SK-N-SH treated with all-trans-retinoic acid at 6 μM for 48 hours (cell line): ENCODE measurements at regions not wholly inside any gene's neighbourhood (a gene's known extent, or its start where the extent isn't known, plus 50 kb on each side); places are given as distances from the start of the nearest gene placed in this dataset.

Source experiments
- ATAC-seq: fragments of 200-7000 bp; cut with Tn5 transposase; 3 replicates; pipeline ENCODE4 v1.9.1; 2020; ENCODE audit warnings: mild to moderate bottlenecking, moderate library complexity
- ARNTL ChIP-seq: fragments of 450-650 bp; formaldehyde crosslinking; IDR thresholded peaks from 2 replicates; pipeline ENCODE4 v1.5.0; 2020; ENCODE audit warnings: low read depth, mild to moderate bottlenecking, moderate library complexity, borderline replicate concordance
- BACH2 ChIP-seq: fragments of 250-450 bp; sonication (Bioruptor Pico); IDR thresholded peaks from 2 replicates; pipeline ENCODE4 v1.9.0; 2021; ENCODE audit warnings: mild to moderate bottlenecking, borderline replicate concordance
- CREB5 ChIP-seq: fragments of 250-450 bp; sonication (Bioruptor Pico); IDR thresholded peaks from 2 replicates; pipeline ENCODE4 v1.5.1; 2020; ENCODE audit warnings: low read depth, mild to moderate bottlenecking, moderate library complexity
- CSRNP3 ChIP-seq: fragments of 250-450 bp; sonication (Bioruptor Pico); IDR thresholded peaks from 2 replicates; pipeline ENCODE4 v1.5.1; 2021; ENCODE audit warnings: mild to moderate bottlenecking, moderate library complexity
- ESRRG ChIP-seq: fragments of 250-450 bp; sonication (Bioruptor Pico); IDR thresholded peaks from 2 replicates; pipeline ENCODE4 v1.6.1; 2021; ENCODE audit warnings: mild to moderate bottlenecking
- GLIS3 ChIP-seq: fragments of 250-450 bp; sonication (Bioruptor Pico); IDR thresholded peaks from 2 replicates; pipeline ENCODE4 v1.5.0; 2020; ENCODE audit warnings: mild to moderate bottlenecking, moderate library complexity
- ISL1 ChIP-seq: fragments of 250-450 bp; sonication (Bioruptor Pico); IDR thresholded peaks from 2 replicates; pipeline ENCODE4 v2.1.2; 2022; ENCODE audit warnings: mild to moderate bottlenecking, moderate library complexity
- OSR1 ChIP-seq: fragments of 250-450 bp; sonication (Bioruptor Pico); IDR thresholded peaks from 2 replicates; pipeline ENCODE4 v1.8.0; 2022; ENCODE audit warnings: moderate library complexity, mild to moderate bottlenecking, inconsistent platforms
- POU6F1 ChIP-seq: fragments of 250-450 bp; sonication (Bioruptor Pico); IDR thresholded peaks from 2 replicates; pipeline ENCODE4 v1.8.0; 2021; ENCODE audit warnings: low read depth, mild to moderate bottlenecking, moderate library complexity, borderline replicate concordance
- RARB ChIP-seq: fragments of 250-450 bp; sonication (Bioruptor Pico); IDR thresholded peaks from 2 replicates; pipeline ENCODE4 v1.8.0; 2021; ENCODE audit warnings: mild to moderate bottlenecking, moderate library complexity
- SNAI2 ChIP-seq: fragments of 250-450 bp; sonication (Bioruptor Pico); IDR thresholded peaks from 2 replicates; pipeline ENCODE4 v1.5.0; 2020; ENCODE audit warnings: mild to moderate bottlenecking, moderate library complexity
- TCF4 ChIP-seq: fragments of 250-450 bp; sonication (Bioruptor Pico); IDR thresholded peaks from 2 replicates; pipeline ENCODE4 v1.8.0; 2021; ENCODE audit warnings: mild to moderate bottlenecking, moderate library complexity, borderline replicate concordance
- TOX ChIP-seq: fragments of 250-450 bp; sonication (Bioruptor Pico); IDR thresholded peaks from 2 replicates; pipeline ENCODE4 v1.8.0; 2021; ENCODE audit warnings: mild to moderate bottlenecking, moderate library complexity, borderline replicate concordance
- TSHZ2 ChIP-seq: fragments of 250-450 bp; sonication (Bioruptor Pico); IDR thresholded peaks from 2 replicates; pipeline ENCODE4 v1.5.0; 2020; ENCODE audit warnings: mild to moderate bottlenecking, moderate library complexity
- ZC3H10 ChIP-seq: fragments of 250-450 bp; sonication (Bioruptor Pico); IDR thresholded peaks from 2 replicates; pipeline ENCODE4 v1.5.1; 2021; ENCODE audit warnings: mild to moderate bottlenecking, moderate library complexity
- ZFP3 ChIP-seq: fragments of 250-450 bp; sonication (Bioruptor Pico); IDR thresholded peaks from 2 replicates; pipeline ENCODE4 v1.5.0; 2020; ENCODE audit warnings: mild to moderate bottlenecking, moderate library complexity
- ZFP30 ChIP-seq: fragments of 450-650 bp; formaldehyde crosslinking; IDR thresholded peaks from 2 replicates; pipeline ENCODE4 v1.5.0; 2022; ENCODE audit warnings: mild to moderate bottlenecking, moderate library complexity
- ZNF565 ChIP-seq: fragments of 450-650 bp; formaldehyde crosslinking; conservative IDR thresholded peaks from 2 replicates; pipeline ENCODE4 v1.5.0; 2020; ENCODE audit warnings: low read depth, mild to moderate bottlenecking, moderate library complexity
- ZNF70 ChIP-seq: fragments of 450-650 bp; formaldehyde crosslinking; IDR thresholded peaks from 2 replicates; pipeline ENCODE4 v1.5.0; 2020; ENCODE audit warnings: mild to moderate bottlenecking, moderate library complexity
- ZNF8 ChIP-seq: fragments of 450-650 bp; formaldehyde crosslinking; IDR thresholded peaks from 2 replicates; pipeline ENCODE4 v1.5.0; 2020; ENCODE audit warnings: mild to moderate bottlenecking, moderate library complexity

- no peak for ATAC-seq
- TF ChIP-seq TSHZ2 (CRISPR knock-in tag): no peak
- TF ChIP-seq, all 23 proteins: peak for 0
These were observed 163.4 kb downstream of the ICE1 start for GRCh38 chr5:5585751-5586341.

GRCh38 chr5:5584751-5585150, 162.3 kb downstream of the ICE1 start:
- no peak for TF ChIP-seq BACH2 (CRISPR knock-in tag)
- no peak for TF ChIP-seq ZNF8 (CRISPR knock-in tag)
- no peak for TF ChIP-seq TOX (CRISPR knock-in tag)
- TF ChIP-seq ESRRG: no peak
- TF ChIP-seq ARNTL (CRISPR knock-in tag): no peak
- no peak for ATAC-seq

- TF ChIP-seq GLIS3 (CRISPR knock-in tag) (no peak), ESRRG (no peak), ZC3H10 (CRISPR knock-in tag) (no peak), ZNF8 (CRISPR knock-in tag) (no peak), ZFP3 (CRISPR knock-in tag) (no peak), TCF4 (CRISPR knock-in tag) (no peak), ARNTL (CRISPR knock-in tag) (no peak), OSR1 (CRISPR knock-in tag) (no peak), ZFP30 (CRISPR knock-in tag) (no peak), SNAI2 (CRISPR knock-in tag) (no peak), POU6F1 (CRISPR knock-in tag) (no peak), BACH2 (CRISPR knock-in tag) (no peak), TOX (CRISPR knock-in tag) (no peak), ISL1 (CRISPR knock-in tag) (no peak), CREB5 (CRISPR knock-in tag) (no peak), ZNF565 (CRISPR knock-in tag) (no peak)
- no peak for ATAC-seq
These were observed 161.8 kb downstream of the ICE1 start for GRCh38 chr5:5584236-5584745.

GRCh38 chr5:5583832-5584231, 161.4 kb downstream of the ICE1 start:
- ATAC-seq: no peak
- TF ChIP-seq ZFP30 (CRISPR knock-in tag) (no peak), ZFP3 (CRISPR knock-in tag) (no peak), ZC3H10 (CRISPR knock-in tag) (no peak), TOX (CRISPR knock-in tag) (no peak), RARB (CRISPR knock-in tag) (no peak), TSHZ2 (CRISPR knock-in tag) (no peak), ZNF565 (CRISPR knock-in tag) (no peak), CREB5 (CRISPR knock-in tag) (no peak), GLIS3 (CRISPR knock-in tag) (no peak), ZNF70 (CRISPR knock-in tag) (no peak), SNAI2 (CRISPR knock-in tag) (no peak), CSRNP3 (CRISPR knock-in tag) (no peak)
- TF ChIP-seq, all 23 proteins: peak for 0
